H1 (cell line): ENCODE measurements at regions not wholly inside any gene's neighbourhood (a gene's known extent, or its start where the extent isn't known, plus 50 kb on each side); places are given as distances from the start of the nearest gene placed in this dataset.

Experiments
- CTCF ChIA-PET: fragments of 300-600 bp; sonication (Branson Sonifier 250); formaldehyde crosslinking; loops from one replicate; lab custom pipeline; 2021; ENCODE audit not compliant: partially characterized antibody; lab: Charles Lee
- POLR2A ChIA-PET: fragments of 300-600 bp; sonication (Branson Sonifier 250); formaldehyde crosslinking; loops from one replicate; lab custom pipeline; 2021; ENCODE audit warnings: inconsistent platforms; ENCODE audit not compliant: partially characterized antibody; lab: Charles Lee
- DNase-seq, 2 experiments: peaks; one replicate each; pipeline versions ENCODE4 v3.0.0 to v3.0.0-alpha.2; 2010 to 2022; ENCODE audit warnings: low spot score in 2 of 2, low read depth in 1 of 2, mixed read lengths in 1 of 2
- FAIRE-seq: peaks from 2 replicates; lab custom pipeline; 2011; peaks lifted over from hg19 to GRCh38; lab: Jason Lieb, UNC
- H2AFZ ChIP-seq: 2 replicates; pipeline ENCODE4 v1.8.1; 2012; ENCODE audit warnings: low read length, inconsistent platforms
- H2AK5ac ChIP-seq: 2 replicates; pipeline ENCODE4 v1.6.1; 2013; ENCODE audit warnings: low read depth, low read length
- H2BK120ac ChIP-seq: replicated peaks from 2 replicates; pipeline ENCODE3; 2013; ENCODE audit warnings: low read depth, low read length, inconsistent platforms
- H2BK12ac ChIP-seq: 2 replicates; pipeline ENCODE4 v1.6.1; 2013; ENCODE audit warnings: low read depth, low read length
- H2BK15ac ChIP-seq: 2 replicates; pipeline ENCODE4 v1.6.1; 2013; ENCODE audit warnings: low read length
- H2BK20ac ChIP-seq: 2 replicates; pipeline ENCODE4 v1.6.1; 2013; ENCODE audit warnings: low read length
- H2BK5ac ChIP-seq: 2 replicates; pipeline ENCODE4 v1.6.1; 2013; ENCODE audit warnings: low read depth, low read length
- H3K14ac ChIP-seq: 2 replicates; pipeline ENCODE4 v1.6.1; 2013; ENCODE audit warnings: inconsistent platforms; ENCODE audit not compliant: insufficient read length
- H3K18ac ChIP-seq: 2 replicates; pipeline ENCODE4 v1.6.1; 2013; ENCODE audit warnings: low read length; ENCODE audit errors: extremely low read depth
- H3K23ac ChIP-seq: 2 replicates; pipeline ENCODE4 v1.6.1; 2013; ENCODE audit warnings: inconsistent platforms; ENCODE audit not compliant: insufficient read length
- H3K23me2 ChIP-seq: 2 replicates; pipeline ENCODE4 v1.6.1; 2013; ENCODE audit warnings: low read depth, low read length
- H3K27ac ChIP-seq: 2 replicates; pipeline ENCODE4 v1.6.1; 2011; ENCODE audit warnings: low read depth, low read length, inconsistent platforms
- H3K27me3 ChIP-seq, 4 experiments: replicated peaks in 1 of 4; 1 replicate in 1 of 4; 2 replicates in 3 of 4; pipeline versions ENCODE4 v1.6.1 to v1.8.1; 2011 to 2013; ENCODE audit warnings: low read length in 3 of 4, mild to moderate bottlenecking in 3 of 4, inconsistent platforms in 2 of 4, mixed read lengths in 2 of 4, moderate library complexity in 1 of 4; ENCODE audit not compliant: control insufficient read depth in 3 of 4, insufficient read depth in 3 of 4; ENCODE audit errors: extremely low read depth in 1 of 4
- H3K36me3 ChIP-seq, 4 experiments: 2 replicates each; pipeline versions ENCODE4 v1.6.1 to v1.8.1; 2011 to 2013; ENCODE audit warnings: mild to moderate bottlenecking in 4 of 4, low read length in 3 of 4, moderate library complexity in 2 of 4, control low read depth in 1 of 4, inconsistent platforms in 1 of 4; ENCODE audit not compliant: insufficient read depth in 4 of 4, control insufficient read depth in 2 of 4
- H3K4ac ChIP-seq: replicated peaks from 2 replicates; pipeline ENCODE3; 2013; ENCODE audit warnings: low read length, low read depth, mixed read lengths, inconsistent platforms; ENCODE audit not compliant: insufficient read length
- H3K4me1 ChIP-seq, 4 experiments: replicated peaks in 1 of 4; 1 replicate in 1 of 4; 2 replicates in 3 of 4; pipeline versions ENCODE4 v1.6.1 to v1.8.1; 2011 to 2013; ENCODE audit warnings: low read length in 3 of 4, inconsistent platforms in 2 of 4, mixed read lengths in 1 of 4; ENCODE audit not compliant: insufficient read depth in 4 of 4, control insufficient read depth in 3 of 4
- H3K4me2 ChIP-seq, 2 experiments: 2 replicates each; pipeline versions ENCODE4 v1.6.1 to v1.8.1; 2011 to 2013; ENCODE audit warnings: low read depth in 2 of 2, low read length in 2 of 2, control low read depth in 1 of 2, inconsistent platforms in 1 of 2, mild to moderate bottlenecking in 1 of 2; ENCODE audit not compliant: insufficient read depth in 1 of 2
- H3K4me3 ChIP-seq, 4 experiments: fragments of 200-600, 300-600 bp in 1 of 4; sonication (generic), shearing (Covaris generic), sonication (Bioruptor Twin) in 1 of 4; 2 replicates each; pipeline versions ENCODE4 v1.5.1 to v1.8.1; 2011 to 2016; ENCODE audit warnings: low read length in 4 of 4, low read depth in 3 of 4, control low read depth in 2 of 4, inconsistent platforms in 2 of 4, mild to moderate bottlenecking in 2 of 4, mixed read lengths in 1 of 4, moderate library complexity in 1 of 4; ENCODE audit not compliant: insufficient read depth in 2 of 4; ENCODE audit errors: extremely low read depth in 1 of 4
- H3K56ac ChIP-seq: replicated peaks from 2 replicates; pipeline ENCODE3; 2013; ENCODE audit warnings: low read depth, mild to moderate bottlenecking, mixed read lengths, low read length, inconsistent platforms; ENCODE audit not compliant: insufficient read length
- H3K79me1 ChIP-seq: 2 replicates; pipeline ENCODE4 v1.6.1; 2013; ENCODE audit warnings: low read depth, low read length, control low read depth
- H3K79me2 ChIP-seq, 2 experiments: 2 replicates each; pipeline versions ENCODE4 v1.6.1 to v1.8.1; 2012 to 2013; ENCODE audit warnings: low read length in 2 of 2, mild to moderate bottlenecking in 2 of 2, inconsistent platforms in 1 of 2; ENCODE audit not compliant: insufficient read depth in 2 of 2, control insufficient read depth in 1 of 2
- H3K9ac ChIP-seq, 4 experiments: replicated peaks in 1 of 4; 1 replicate in 1 of 4; 2 replicates in 3 of 4; pipeline versions ENCODE4 v1.6.1 to v1.8.1; 2011 to 2013; ENCODE audit warnings: low read depth in 3 of 4, low read length in 3 of 4, control low read depth in 2 of 4, mild to moderate bottlenecking in 2 of 4, moderate library complexity in 2 of 4, inconsistent platforms in 1 of 4; ENCODE audit errors: extremely low read depth in 1 of 4
- H3K9me3 ChIP-seq, 2 experiments: 2 replicates each; pipeline versions ENCODE4 v1.6.1 to v1.8.1; 2012 to 2013; ENCODE audit warnings: mild to moderate bottlenecking in 2 of 2, moderate library complexity in 2 of 2, control low read depth in 1 of 2, inconsistent platforms in 1 of 2, low read depth in 1 of 2, low read length in 1 of 2, mixed read lengths in 1 of 2; ENCODE audit not compliant: insufficient read depth in 2 of 2
- H4K20me1 ChIP-seq, 2 experiments: replicated peaks in 1 of 2; 2 replicates each; pipeline versions ENCODE3 to v1.8.1; 2011 to 2013; ENCODE audit warnings: inconsistent platforms in 2 of 2, low read length in 2 of 2, mild to moderate bottlenecking in 1 of 2; ENCODE audit not compliant: insufficient read depth in 2 of 2, control insufficient read depth in 1 of 2
- H4K5ac ChIP-seq: 2 replicates; pipeline ENCODE4 v1.6.1; 2013; ENCODE audit warnings: low read length, low read depth, mixed read lengths, inconsistent platforms; ENCODE audit not compliant: insufficient read length
- H4K8ac ChIP-seq: 2 replicates; pipeline ENCODE4 v1.8.0; 2013; ENCODE audit warnings: mild to moderate bottlenecking, moderate library complexity, low read length, inconsistent platforms; ENCODE audit not compliant: insufficient read depth; ENCODE audit errors: extremely low read depth
- H4K91ac ChIP-seq: replicated peaks from 2 replicates; pipeline ENCODE3; 2013; ENCODE audit warnings: low read length, mixed read lengths, inconsistent platforms; ENCODE audit not compliant: insufficient read length
- E2F6 ChIP-seq: IDR thresholded peaks from 2 replicates; pipeline ENCODE4 v1.6.1; 2012; ENCODE audit warnings: inconsistent platforms
- EP300 ChIP-seq, 2 experiments: IDR thresholded peaks; 1 replicate in 1 of 2; 2 replicates in 1 of 2; pipeline ENCODE4 v1.6.1; 2011 to 2012; ENCODE audit warnings: low read depth in 2 of 2, low read length in 2 of 2, mild to moderate bottlenecking in 2 of 2, borderline replicate concordance in 1 of 2, inconsistent platforms in 1 of 2, moderate library complexity in 1 of 2
- FOSL1 ChIP-seq: IDR thresholded peaks from 2 replicates; pipeline ENCODE4 v1.6.1; 2011; ENCODE audit warnings: mild to moderate bottlenecking, low read depth, low read length, moderate library complexity; ENCODE audit not compliant: insufficient read depth
- HDAC2 ChIP-seq, 2 experiments: fragments of 300-600 bp in 1 of 2; sonication (generic) in 1 of 2; IDR thresholded peaks; 2 replicates each; pipeline ENCODE4 v1.6.1; 2011 to 2012; ENCODE audit warnings: low read depth in 2 of 2, low read length in 2 of 2, mild to moderate bottlenecking in 2 of 2, moderate library complexity in 2 of 2, borderline replicate concordance in 1 of 2, inconsistent platforms in 1 of 2
- JUN ChIP-seq: IDR thresholded peaks from 2 replicates; pipeline ENCODE4 v1.6.1; 2011; ENCODE audit warnings: low read depth, mild to moderate bottlenecking, improper control_type of control experiment, low read length
- KDM5A ChIP-seq: fragments of 200-600 bp; IDR thresholded peaks from 2 replicates; pipeline ENCODE4 v1.7.1; 2012; ENCODE audit warnings: mild to moderate bottlenecking, low read length, inconsistent platforms, mixed read lengths
- MAFK ChIP-seq: IDR thresholded peaks from 2 replicates; pipeline ENCODE4 v1.6.1; 2012; ENCODE audit warnings: low read depth, mild to moderate bottlenecking, improper control_type of control experiment, low read length
- NRF1 ChIP-seq: IDR thresholded peaks from 2 replicates; pipeline ENCODE4 v1.6.1; 2011; ENCODE audit warnings: mild to moderate bottlenecking, low read depth, low read length, improper control_type of control experiment
- SP2 ChIP-seq: IDR thresholded peaks from 2 replicates; pipeline ENCODE4 v1.6.1; 2012; ENCODE audit warnings: mild to moderate bottlenecking, low read length, inconsistent platforms
- SP4 ChIP-seq: IDR thresholded peaks from 2 replicates; pipeline ENCODE4 v1.6.1; 2012; ENCODE audit warnings: low read length, inconsistent platforms
- SUZ12 ChIP-seq: fragments of 200-600 bp; sonication (generic); IDR thresholded peaks from 2 replicates; pipeline ENCODE4 v1.6.1; 2012; ENCODE audit warnings: mild to moderate bottlenecking, inconsistent platforms, low read length, moderate library complexity, mixed read lengths
- TEAD4 ChIP-seq: IDR thresholded peaks from 2 replicates; pipeline ENCODE4 v1.6.1; 2012; ENCODE audit warnings: low read depth, low read length, inconsistent platforms, mixed read lengths
- USF2 ChIP-seq: IDR thresholded peaks from 2 replicates; pipeline ENCODE4 v1.6.1; 2011; ENCODE audit warnings: low read length, improper control_type of control experiment
- WGBS, 2 experiments: shearing (Covaris generic) in 1 of 2; methylation state at CpG; one replicate each; pipeline versions ENCODE4 v1.1.6 to v1.1.7; 2013 to 2015; ENCODE audit warnings: low lambda C conversion rate in 2 of 2, mixed read lengths in 2 of 2, inconsistent platforms in 1 of 2, low coverage in 1 of 2, missing lambda C conversion rate in 1 of 2; ENCODE audit not compliant: insufficient replicate concordance in 2 of 2, insufficient coverage in 1 of 2, insufficient read length in 1 of 2; ENCODE audit errors: extremely low coverage in 1 of 2, missing lambda C conversion rate in 1 of 2; 5-methylcytosine and 5-hydroxymethylcytosine counted together

DNA sequence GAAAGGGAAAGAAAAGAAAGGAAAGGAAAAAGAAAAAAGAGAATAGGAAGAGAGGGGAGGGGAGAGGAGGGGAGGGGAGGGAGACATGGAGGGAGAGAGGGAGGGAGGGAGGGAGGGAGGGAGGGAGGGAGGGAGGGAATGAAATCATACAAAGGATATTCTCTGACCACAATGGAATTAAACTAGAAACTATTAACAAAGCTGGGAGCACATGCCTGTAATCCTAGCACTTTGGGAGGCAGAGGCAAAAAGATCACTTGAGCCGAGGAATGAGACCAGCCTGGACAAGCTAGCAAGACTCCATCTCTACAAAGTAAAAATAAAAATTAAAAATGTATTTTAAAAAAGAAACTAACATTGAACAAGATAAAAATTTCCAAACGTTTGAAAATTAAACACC is 62.8 kb downstream of the ILRUN start:
- no peaks in the 10 kb centered on the region for H3K27me3 ChIP-seq
- no peaks in the 10 kb centered on the region for H3K9me3 ChIP-seq
- no peak overlapping the region for H3K4me2 ChIP-seq
- H2BK12ac ChIP-seq = no peak overlapping the region
- WGBS, 2 experiments = 57% methylated on average over 2 of the region's 2 CpGs; no CpG with 5 or more reads in 1 of the 2 experiments
- ChIA-PET CTCF (interaction anchor here (1.1 kb wide), 1 partner anchor 13 kb away, joined by 3 read pairs; no protein-coding TSS in a partner anchor), POLR2A (no interaction called here)
- H4K20me1 ChIP-seq = peaks cover 0 to 1% of the 10 kb centered on the region in 2 experiments
- H2BK5ac ChIP-seq = no peak overlapping the region
- H3K4me3 ChIP-seq = no peak overlapping the region
- no peaks in the 10 kb centered on the region for H3K79me1 ChIP-seq
- H2BK120ac ChIP-seq = no peak overlapping the region
- no peak overlapping the region for H2BK15ac ChIP-seq
- H2AK5ac ChIP-seq = no peak overlapping the region
- H3K4ac ChIP-seq = no peak overlapping the region
- H3K4me1 ChIP-seq = no peaks in the 10 kb centered on the region
- H4K91ac ChIP-seq = no peak overlapping the region
- no peak for FAIRE-seq
- no peak overlapping the region for H4K5ac ChIP-seq
- no peak overlapping the region for H3K18ac ChIP-seq
- H3K79me2 ChIP-seq = no peaks in the 10 kb centered on the region
- H3K56ac ChIP-seq = no peak overlapping the region
- H3K27ac ChIP-seq = no peak overlapping the region
- H2BK20ac ChIP-seq = no peak overlapping the region
- no peak overlapping the region for H4K8ac ChIP-seq
- H3K9ac ChIP-seq = no peak overlapping the region
- no peak overlapping the region for H3K23ac ChIP-seq
- H3K36me3 ChIP-seq = no peaks in the 10 kb centered on the region
- no peak overlapping the region for H3K14ac ChIP-seq
- no peaks in the 10 kb centered on the region for H3K23me2 ChIP-seq
- DNase-seq = no peak
- no peak overlapping the region for H2AFZ ChIP-seq
- TF ChIP-seq SUZ12 (no peak), SP2 (no peak), NRF1 (no peak), JUN (no peak), USF2 (no peak), SP4 (no peak), HDAC2 (IDR thresholded peaks at IDR 0.05; ENCODE audit: borderline replicate concordance in 1 of 2, low read depth in 2 of 2, low read length in 2 of 2) (no peak), EP300 (IDR thresholded peaks at IDR 0.05; ENCODE audit: borderline replicate concordance in 1 of 2, low read depth in 2 of 2, low read length in 2 of 2) (no peak), FOSL1 (no peak), KDM5A (no peak), TEAD4 (no peak), E2F6 (no peak), MAFK (no peak)
